HCT116 (cell line): ENCODE measurements at regions not wholly inside any gene's neighbourhood (a gene's known extent, or its start where the extent isn't known, plus 50 kb on each side); places are given as distances from the start of the nearest gene placed in this dataset.

ENCODE experiments used
- ATAC-seq: fragments of 200-7000 bp; cut with Tn5 transposase; 2 replicates; pipeline ENCODE4 v1.9.1; 2020; ENCODE audit warnings: mild to moderate bottlenecking, moderate library complexity
- BruUV-seq: library from RNA; stranded (reverse); fragments of 400-500 nt; replicated peaks from 2 replicates; lab custom pipeline; 2021; lab: Mats Ljungman, UMichigan
- CTCF ChIA-PET: fragments of 300-600 bp; sonication (Branson Sonifier 250); formaldehyde crosslinking; loops from one replicate; lab custom pipeline; 2021; ENCODE audit warnings: antibody characterized with exemption; lab: Charles Lee
- POLR2A ChIA-PET: fragments of 300-600, 350-600 bp; sonication (Branson Sonifier 250); formaldehyde crosslinking; loops from one replicate; lab custom pipeline; 2021; ENCODE audit warnings: antibody characterized with exemption; lab: Charles Lee
- RAD21 ChIA-PET, 2 experiments: fragments of 300-600 bp; sonication (Branson Sonifier 250); formaldehyde crosslinking; loops; one replicate each; lab custom pipeline; 2023; ENCODE audit warnings: low total read pairs in 2 of 2; ENCODE audit not compliant: uncharacterized antibody in 2 of 2, unreplicated experiment in 2 of 2, low non-redundant PET in 1 of 2; lab: Charles Lee
- DNase-seq: peaks from one replicate; pipeline ENCODE4 v3.0.0-alpha.2; 2010; ENCODE audit warnings: low read depth, low spot score
- H2AFZ ChIP-seq: fragments of 200-600 bp; shearing (Covaris generic), sonication (generic); 2 replicates; pipeline ENCODE4 v1.6.1; 2017; ENCODE audit warnings: low read depth, mixed run types, mixed read lengths, antibody characterized with exemption, low read length; ENCODE audit not compliant: poor library complexity, severe bottlenecking
- H3K27ac ChIP-seq: 2 replicates; pipeline ENCODE4 v1.5.1; 2012; ENCODE audit warnings: low read depth, low read length
- H3K27me3 ChIP-seq: fragments of 200-600 bp; sonication (generic); 2 replicates; pipeline ENCODE4 v1.6.1; 2016; ENCODE audit warnings: mixed run types, low read length, mixed read lengths; ENCODE audit not compliant: insufficient read depth
- H3K36me3 ChIP-seq, 2 experiments: fragments of 200-500 bp in 1 of 2; fragments of 200-600 bp in 1 of 2; sonication (Bioruptor generic) in 1 of 2; sonication (generic) in 1 of 2; 2 replicates each; pipeline versions ENCODE4 v1.5.1 to v1.6.1; 2014 to 2016; ENCODE audit warnings: low read length in 2 of 2, inconsistent platforms in 1 of 2, mixed read lengths in 1 of 2, mixed run types in 1 of 2; ENCODE audit not compliant: insufficient read depth in 2 of 2, control insufficient read depth in 1 of 2
- H3K4me1 ChIP-seq, 2 experiments: fragments of 200-600 bp in 1 of 2; sonication (generic) in 1 of 2; 2 replicates each; pipeline versions ENCODE4 v1.5.1 to v1.6.1; 2012 to 2017; ENCODE audit warnings: low read length in 2 of 2, inconsistent platforms in 1 of 2, mild to moderate bottlenecking in 1 of 2, mixed read lengths in 1 of 2, mixed run types in 1 of 2, moderate library complexity in 1 of 2; ENCODE audit not compliant: insufficient read depth in 2 of 2, control insufficient read depth in 1 of 2
- H3K4me2 ChIP-seq: fragments of 200-600 bp; sonication (generic); 2 replicates; pipeline ENCODE4 v1.6.1; 2017; ENCODE audit warnings: mixed run types, low read length, mixed read lengths
- H3K4me3 ChIP-seq, 2 experiments: fragments of 200-600 bp in 1 of 2; sonication (generic) in 1 of 2; replicated peaks in 1 of 2; 2 replicates each; pipeline ENCODE4 v1.5.1; 2011 to 2016; ENCODE audit warnings: low read length in 2 of 2, control low read depth in 1 of 2, low read depth in 1 of 2, mild to moderate bottlenecking in 1 of 2, mixed read lengths in 1 of 2, mixed run types in 1 of 2
- H3K79me2 ChIP-seq: fragments of 200-600 bp; sonication (generic); 2 replicates; pipeline ENCODE4 v1.6.1; 2017; ENCODE audit warnings: mild to moderate bottlenecking, mixed run types, low read length, moderate library complexity, mixed read lengths; ENCODE audit not compliant: insufficient read depth
- H3K9ac ChIP-seq: fragments of 200-600 bp; sonication (generic); 2 replicates; pipeline ENCODE4 v1.6.1; 2016; ENCODE audit warnings: low read length, mixed read lengths
- H3K9me2 ChIP-seq: fragments of 200-600 bp; sonication (generic), shearing (Covaris generic); 2 replicates; pipeline ENCODE4 v1.6.1; 2017; ENCODE audit warnings: mixed run types, mild to moderate bottlenecking, moderate library complexity; ENCODE audit not compliant: insufficient read depth
- H3K9me3 ChIP-seq, 2 experiments: fragments of 200-500 bp in 1 of 2; fragments of 200-600 bp in 1 of 2; sonication (Bioruptor generic) in 1 of 2; sonication (generic) in 1 of 2; 2 replicates each; pipeline ENCODE4 v1.6.1; 2014 to 2017; ENCODE audit warnings: low read length in 2 of 2, mixed read lengths in 2 of 2, inconsistent platforms in 1 of 2, low read depth in 1 of 2, mild to moderate bottlenecking in 1 of 2, mixed run types in 1 of 2, moderate library complexity in 1 of 2; ENCODE audit not compliant: control insufficient read depth in 1 of 2, insufficient read depth in 1 of 2
- H4K20me1 ChIP-seq: fragments of 200-600 bp; sonication (generic), shearing (Covaris generic); 2 replicates; pipeline ENCODE4 v1.6.1; 2017; ENCODE audit warnings: mixed run types, mild to moderate bottlenecking, moderate library complexity; ENCODE audit not compliant: insufficient read depth
- ATF3 ChIP-seq: IDR thresholded peaks from 2 replicates; pipeline ENCODE4 v1.6.1; 2012
- CBX3 ChIP-seq: IDR thresholded peaks from 2 replicates; pipeline ENCODE4 v1.6.1; 2012; ENCODE audit warnings: low read depth
- CEBPB ChIP-seq: IDR thresholded peaks from 2 replicates; pipeline ENCODE4 v1.6.1; 2012; ENCODE audit warnings: low read depth
- CTCF ChIP-seq, 3 experiments: fragments of 200-600 bp in 1 of 3; sonication (generic) in 1 of 3; IDR thresholded peaks in 2 of 3; conservative IDR thresholded peaks in 1 of 3; 2 replicates each; pipeline ENCODE4 v1.5.1; 2012 to 2017; ENCODE audit warnings: low read depth in 2 of 3, low read length in 2 of 3, antibody characterized with exemption in 1 of 3, borderline replicate concordance in 1 of 3, control low read depth in 1 of 3, mild to moderate bottlenecking in 1 of 3, mixed read lengths in 1 of 3, mixed run types in 1 of 3, moderate library complexity in 1 of 3; ENCODE audit not compliant: insufficient read depth in 1 of 3
- EGR1 ChIP-seq: IDR thresholded peaks from 2 replicates; pipeline ENCODE4 v1.6.1; 2012; ENCODE audit warnings: low read depth
- EZH2 ChIP-seq: fragments of 200-600 bp; sonication (generic); IDR thresholded peaks from 2 replicates; pipeline ENCODE4 v1.6.1; 2017; ENCODE audit warnings: antibody characterized with exemption, mixed run types
- EZH2phosphoT487 ChIP-seq: fragments of 200-600 bp; IDR thresholded peaks from 2 replicates; pipeline ENCODE4 v1.6.1; 2018; ENCODE audit warnings: antibody characterized with exemption, borderline replicate concordance
- JUND ChIP-seq: IDR thresholded peaks from 2 replicates; pipeline ENCODE4 v1.6.1; 2012
- POLR2A ChIP-seq: IDR thresholded peaks from 2 replicates; pipeline ENCODE4 v1.7.0; 2011; ENCODE audit warnings: borderline replicate concordance; ENCODE audit not compliant: insufficient read depth, insufficient read length; ENCODE audit errors: extremely low read depth
- POLR2AphosphoS5 ChIP-seq: IDR thresholded peaks from 2 replicates; pipeline ENCODE4 v1.6.1; 2011; ENCODE audit warnings: mild to moderate bottlenecking, low read depth, low read length, moderate library complexity
- RAD21 ChIP-seq: IDR thresholded peaks from 2 replicates; pipeline ENCODE4 v1.6.1; 2012; ENCODE audit warnings: low read depth, mild to moderate bottlenecking
- SIN3A ChIP-seq: IDR thresholded peaks from 2 replicates; pipeline ENCODE4 v1.6.1; 2012; ENCODE audit warnings: low read depth
- SP1 ChIP-seq: IDR thresholded peaks from 2 replicates; pipeline ENCODE4 v1.6.1; 2012; ENCODE audit warnings: low read depth
- SRF ChIP-seq: IDR thresholded peaks from 2 replicates; pipeline ENCODE4 v1.6.1; 2012; ENCODE audit warnings: low read depth
- YY1 ChIP-seq: IDR thresholded peaks from 2 replicates; pipeline ENCODE4 v1.6.1; 2011; ENCODE audit warnings: low read length, low read depth, moderate library complexity, mild to moderate bottlenecking; ENCODE audit not compliant: insufficient replicate concordance; ENCODE audit errors: extremely low read depth
- ZFX ChIP-seq: fragments of 450-650 bp; IDR thresholded peaks from 2 replicates; pipeline ENCODE4 v1.6.1; 2017
- intact Hi-C: fragments of 100-400 bp; cut with micrococcal nuclease; formaldehyde crosslinking; loops from 2 replicates; pipeline ENCODE4 v1.10.0; 2022
- TF ChIP-seq, protein P1 (sequence below): IDR thresholded peaks from 2 replicates; pipeline ENCODE4 v1.6.1; 2011; ENCODE audit warnings: mild to moderate bottlenecking, low read length, moderate library complexity; ENCODE audit not compliant: insufficient replicate concordance; ENCODE audit errors: extremely low read depth

DNA sequence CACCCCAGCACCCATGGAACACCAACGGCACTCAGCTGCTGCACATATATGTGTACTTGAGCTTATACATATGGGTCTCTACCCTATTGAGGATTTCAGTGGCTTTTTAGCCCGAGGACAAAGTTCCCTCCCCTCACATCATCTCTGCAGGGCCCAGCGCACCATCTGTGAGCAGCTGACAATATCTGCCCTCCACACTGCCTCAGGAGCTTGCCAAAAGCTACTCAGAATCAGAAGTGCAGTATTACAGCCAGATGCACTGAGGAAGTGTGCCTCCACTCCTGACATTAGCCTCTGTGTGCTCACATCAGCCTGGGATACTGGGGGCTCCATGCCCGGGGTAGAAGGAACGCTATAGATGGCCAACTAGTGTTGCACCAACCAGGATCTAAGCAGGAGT, 903.9 kb downstream of the UQCRFS1 start:
- POLR2A ChIA-PET, result no interaction called here
- no TSS peak for BruUV-seq
- no peak for ATAC-seq

DNA sequence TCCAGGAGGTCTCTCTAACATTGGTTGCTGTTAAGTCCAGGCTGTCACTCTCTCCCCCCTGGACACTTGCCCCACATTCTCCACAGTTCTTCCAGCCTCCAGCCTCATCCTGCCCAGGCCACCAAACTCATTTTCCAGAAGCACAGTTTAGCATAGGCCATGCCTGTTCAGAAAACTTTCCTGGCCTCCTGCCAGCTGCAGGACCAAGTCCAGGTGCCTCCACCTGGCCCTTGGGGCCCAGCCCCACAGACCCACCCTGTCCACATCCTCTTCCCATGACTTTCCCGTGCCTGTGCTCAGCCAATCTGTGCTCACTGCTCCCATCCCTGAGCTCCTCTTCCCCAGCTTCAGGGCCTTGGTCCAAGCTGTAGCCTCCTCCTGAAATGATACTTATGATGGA, 905.0 kb downstream of the UQCRFS1 start:
- Histone ChIP-seq H3K9me3 (peaks cover 11 to 36% of the 10 kb centered on the region in 2 experiments; a peak in 2 of 4 replicates), H3K4me1 (no peaks in the 10 kb centered on the region), H2AFZ (no peak overlapping the region), H3K27me3 (no peaks in the 10 kb centered on the region), H3K4me2 (no peak overlapping the region), H3K4me3 (no peak overlapping the region), H3K27ac (no peak overlapping the region), H3K9ac (no peak overlapping the region), H3K9me2 (no peaks in the 10 kb centered on the region), H4K20me1 (no peaks in the 10 kb centered on the region), H3K36me3 (no peaks in the 10 kb centered on the region), H3K79me2 (no peaks in the 10 kb centered on the region)
- CTCF ChIA-PET, result no interaction called here
- RAD21 ChIA-PET, result no interaction called here
- DNase-seq, result no peak
- no TSS peak for BruUV-seq
- intact Hi-C loops, result no loop called here
- POLR2A ChIA-PET, result no interaction called here
- ATAC-seq, result no peak
- no peak for TF ChIP-seq RAD21
- TF ChIP-seq SRF, result no peak
- no peak for TF ChIP-seq CTCF (IDR thresholded peaks at IDR 0.05 in 2 of 3, conservative IDR thresholded peaks at IDR 0.05 in 1 of 3; ENCODE audit: borderline replicate concordance in 1 of 3, insufficient read depth in 1 of 3, low read depth in 2 of 3, low read length in 2 of 3)
- TF ChIP-seq ATF3, result no peak
- TF ChIP-seq, protein P1, sequence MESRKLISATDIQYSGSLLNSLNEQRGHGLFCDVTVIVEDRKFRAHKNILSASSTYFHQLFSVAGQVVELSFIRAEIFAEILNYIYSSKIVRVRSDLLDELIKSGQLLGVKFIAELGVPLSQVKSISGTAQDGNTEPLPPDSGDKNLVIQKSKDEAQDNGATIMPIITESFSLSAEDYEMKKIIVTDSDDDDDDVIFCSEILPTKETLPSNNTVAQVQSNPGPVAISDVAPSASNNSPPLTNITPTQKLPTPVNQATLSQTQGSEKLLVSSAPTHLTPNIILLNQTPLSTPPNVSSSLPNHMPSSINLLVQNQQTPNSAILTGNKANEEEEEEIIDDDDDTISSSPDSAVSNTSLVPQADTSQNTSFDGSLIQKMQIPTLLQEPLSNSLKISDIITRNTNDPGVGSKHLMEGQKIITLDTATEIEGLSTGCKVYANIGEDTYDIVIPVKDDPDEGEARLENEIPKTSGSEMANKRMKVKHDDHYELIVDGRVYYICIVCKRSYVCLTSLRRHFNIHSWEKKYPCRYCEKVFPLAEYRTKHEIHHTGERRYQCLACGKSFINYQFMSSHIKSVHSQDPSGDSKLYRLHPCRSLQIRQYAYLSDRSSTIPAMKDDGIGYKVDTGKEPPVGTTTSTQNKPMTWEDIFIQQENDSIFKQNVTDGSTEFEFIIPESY, result no peak
- TF ChIP-seq YY1, result no peak
- no peak for TF ChIP-seq EZH2
- TF ChIP-seq JUND, result no peak

More for the DNA sequence above, 903.9 kb downstream of the UQCRFS1 start:
- RAD21 ChIA-PET, result no interaction called here
- Histone ChIP-seq H3K79me2 (no peaks in the 10 kb centered on the region), H3K27ac (no peak overlapping the region), H3K9me3 (peaks cover 8 to 40% of the 10 kb centered on the region in 2 experiments; a peak in 2 of 4 replicates), H3K36me3 (no peaks in the 10 kb centered on the region), H4K20me1 (no peaks in the 10 kb centered on the region), H3K9me2 (no peaks in the 10 kb centered on the region), H3K27me3 (no peaks in the 10 kb centered on the region), H2AFZ (no peak overlapping the region), H3K4me2 (no peak overlapping the region), H3K4me1 (no peaks in the 10 kb centered on the region), H3K4me3 (no peak overlapping the region), H3K9ac (no peak overlapping the region)
- TF ChIP-seq CBX3, result no peak
- TF ChIP-seq, protein P1, result no peak
- TF ChIP-seq EZH2phosphoT487, result no peak
- TF ChIP-seq EZH2, result no peak
- TF ChIP-seq EGR1, result no peak
- TF ChIP-seq SP1, result no peak
- no peak for TF ChIP-seq CEBPB
- TF ChIP-seq SIN3A, result no peak
- no peak for TF ChIP-seq YY1
- TF ChIP-seq RAD21, result no peak
- no peak for TF ChIP-seq POLR2AphosphoS5
- TF ChIP-seq POLR2A, result no peak
- no peak for TF ChIP-seq ZFX
- intact Hi-C loops, result no loop called here
- CTCF ChIA-PET, result no interaction called here
- no peak for DNase-seq
